Naive thymus-derived CD8-positive, alpha-beta T cell (primary cell): ENCODE measurements at regions not wholly inside any gene's neighbourhood (a gene's known extent, or its start where the extent isn't known, plus 50 kb on each side); places are given as distances from the start of the nearest gene placed in this dataset.

Source experiments
- ATAC-seq, 2 donors: fragments of 150-1000 bp; cut with Tn5 transposase in 1 of 2; sonication (Bioruptor Pico), chemical (Tn5 transposase) in 1 of 2; 1 replicate in 1 of 2; 2 replicates in 1 of 2; pipeline ENCODE4 v1.10.0; 2021; ENCODE audit warnings: mild to moderate bottlenecking in 2 of 2, moderate library complexity in 2 of 2
- POLR2A ChIA-PET: fragments of 350-600 bp; sonication (Branson Sonifier 250); formaldehyde crosslinking; loops from one replicate; lab custom pipeline; 2021; ENCODE audit warnings: antibody characterized with exemption; lab: Charles Lee
- DNase-seq, 10 donors: peaks; one replicate each; pipeline versions ENCODE4 v3.0.0 to v3.0.0-alpha.2; 2020 to 2022
- H3K27ac Mint-ChIP-seq, 10 donors: one replicate each; pipeline ENCODE4 v1.8.0; 2020 to 2022; ENCODE audit warnings: mild to moderate bottlenecking in 10 of 10, mixed read lengths in 10 of 10, moderate library complexity in 4 of 10, inconsistent platforms in 1 of 10
- H3K27me3 Mint-ChIP-seq, 5 donors: one replicate each; pipeline ENCODE4 v1.8.0; 2021 to 2022; ENCODE audit warnings: mixed read lengths in 5 of 5
- H3K36me3 Mint-ChIP-seq, 3 donors: one replicate each; pipeline ENCODE4 v1.8.0; 2020 to 2022; ENCODE audit warnings: mixed read lengths in 3 of 3, mild to moderate bottlenecking in 2 of 3, inconsistent platforms in 1 of 3
- H3K4me1 Mint-ChIP-seq, 4 donors: one replicate each; pipeline ENCODE4 v1.8.0; 2021 to 2022; ENCODE audit warnings: mixed read lengths in 4 of 4
- H3K4me3 Mint-ChIP-seq, 10 donors: one replicate each; pipeline ENCODE4 v1.8.0; 2020 to 2022; ENCODE audit warnings: mild to moderate bottlenecking in 10 of 10, mixed read lengths in 10 of 10, moderate library complexity in 6 of 10, inconsistent platforms in 1 of 10
- H3K9me3 Mint-ChIP-seq, 9 donors: one replicate each; pipeline ENCODE4 v1.8.0; 2020 to 2022; ENCODE audit warnings: mixed read lengths in 9 of 9, mild to moderate bottlenecking in 3 of 9, inconsistent platforms in 1 of 9, moderate library complexity in 1 of 9

- Mint-ChIP-seq H3K4me1 (no peaks in the 10 kb centered on the region), H3K9me3 (peaks cover 0 to 2% (median 0%) of the 10 kb centered on the region in 9 donors), H3K36me3 (peaks cover 4 to 6% (median 6%) of the 10 kb centered on the region in 3 donors), H3K27me3 (no peaks in the 10 kb centered on the region), H3K27ac (no peak overlapping the region), H3K4me3 (no peak overlapping the region)
- DNase-seq = no peak
- no peak for ATAC-seq
- POLR2A ChIA-PET = no interaction called here
Observed at GRCh38 chr16:11459722-11460121, 114.5 kb downstream of the RMI2 start.

GRCh38 chr16:11460820-11461594, 115.7 kb downstream of the RMI2 start:
- POLR2A ChIA-PET = no interaction called here
- Mint-ChIP-seq H3K4me3 (no peak overlapping the region), H3K27me3 (no peaks in the 10 kb centered on the region), H3K27ac (peak overlapping the region in 1 of 10 donors; percentile 41), H3K4me1 (no peaks in the 10 kb centered on the region), H3K9me3 (no peaks in the 10 kb centered on the region), H3K36me3 (peaks cover 0 to 4% (median 2%) of the 10 kb centered on the region in 3 donors)
- DNase-seq (no peak), ATAC-seq (no peak)

- no peak for ATAC-seq
- H3K27me3 Mint-ChIP-seq = no peaks in the 10 kb centered on the region
- POLR2A ChIA-PET = no interaction called here
- peak overlapping the region in 1 of 10 donors; percentile 41 for H3K27ac Mint-ChIP-seq
- H3K4me3 Mint-ChIP-seq = no peak overlapping the region
- H3K36me3 Mint-ChIP-seq = peaks cover 0 to 2% (median 0%) of the 10 kb centered on the region in 3 donors
- no peaks in the 10 kb centered on the region for H3K4me1 Mint-ChIP-seq
- no peaks in the 10 kb centered on the region for H3K9me3 Mint-ChIP-seq
- DNase-seq = no peak
Observed at GRCh38 chr16:11461595-11461990, 116.3 kb downstream of the RMI2 start.

GRCh38 chr16:11462036-11462435, 116.8 kb downstream of the RMI2 start:
- no peaks in the 10 kb centered on the region for H3K27me3 Mint-ChIP-seq
- no peak for ATAC-seq
- peaks cover 0 to 2% (median 0%) of the 10 kb centered on the region in 3 donors for H3K36me3 Mint-ChIP-seq
- no peaks in the 10 kb centered on the region for H3K9me3 Mint-ChIP-seq
- no peaks in the 10 kb centered on the region for H3K4me1 Mint-ChIP-seq
- no peak overlapping the region for H3K27ac Mint-ChIP-seq
- H3K4me3 Mint-ChIP-seq = no peak overlapping the region
- POLR2A ChIA-PET = no interaction called here
- no peak for DNase-seq

GRCh38 chr16:11462861-11463260, 117.6 kb downstream of the RMI2 start:
- no peaks in the 10 kb centered on the region for H3K9me3 Mint-ChIP-seq
- DNase-seq (no peak), ATAC-seq (no peak)
- POLR2A ChIA-PET = no interaction called here
- H3K36me3 Mint-ChIP-seq = peaks cover 0 to 2% (median 0%) of the 10 kb centered on the region in 3 donors
- H3K4me3 Mint-ChIP-seq = no peak overlapping the region
- no peaks in the 10 kb centered on the region for H3K4me1 Mint-ChIP-seq
- H3K27ac Mint-ChIP-seq = peak overlapping the region in 2 of 10 donors; percentile 26 to 49
- no peaks in the 10 kb centered on the region for H3K27me3 Mint-ChIP-seq

- POLR2A ChIA-PET = no interaction called here
- Mint-ChIP-seq H3K9me3 (no peaks in the 10 kb centered on the region), H3K4me3 (no peak overlapping the region), H3K36me3 (peaks cover 0 to 2% (median 0%) of the 10 kb centered on the region in 3 donors), H3K27me3 (no peaks in the 10 kb centered on the region), H3K27ac (no peak overlapping the region), H3K4me1 (no peaks in the 10 kb centered on the region)
- ATAC-seq (no peak), DNase-seq (no peak)
Observed at GRCh38 chr16:11464241-11464640, 119.0 kb downstream of the RMI2 start.

- Mint-ChIP-seq H3K9me3 (no peaks in the 10 kb centered on the region), H3K27ac (peak overlapping the region in 1 of 10 donors; percentile 5), H3K36me3 (peaks cover 0 to 2% (median 0%) of the 10 kb centered on the region in 3 donors), H3K27me3 (no peaks in the 10 kb centered on the region), H3K4me1 (no peaks in the 10 kb centered on the region), H3K4me3 (no peak overlapping the region)
- ATAC-seq (no peak), DNase-seq (no peak)
- POLR2A ChIA-PET = no interaction called here
Observed at GRCh38 chr16:11465675-11466074, 120.4 kb downstream of the RMI2 start.

GRCh38 chr16:11470676-11471415, 115.9 kb downstream of the LITAF start:
- Mint-ChIP-seq H3K4me1 (no peaks in the 10 kb centered on the region), H3K4me3 (no peak overlapping the region), H3K27me3 (no peaks in the 10 kb centered on the region), H3K9me3 (no peaks in the 10 kb centered on the region), H3K36me3 (no peaks in the 10 kb centered on the region), H3K27ac (no peak overlapping the region)
- no peak for ATAC-seq
- DNase-seq = no peak
- POLR2A ChIA-PET = no interaction called here

GRCh38 chr16:11471548-11471947, 115.2 kb downstream of the LITAF start:
- H3K4me1 Mint-ChIP-seq = no peaks in the 10 kb centered on the region
- H3K4me3 Mint-ChIP-seq = no peak overlapping the region
- H3K27me3 Mint-ChIP-seq = no peaks in the 10 kb centered on the region
- DNase-seq = no peak
- ATAC-seq = no peak
- no peaks in the 10 kb centered on the region for H3K9me3 Mint-ChIP-seq
- H3K27ac Mint-ChIP-seq = peak overlapping the region in 1 of 10 donors; percentile 17
- H3K36me3 Mint-ChIP-seq = no peaks in the 10 kb centered on the region
- POLR2A ChIA-PET = no interaction called here

GRCh38 chr16:11472410-11472809, 114.3 kb downstream of the LITAF start:
- no peaks in the 10 kb centered on the region for H3K36me3 Mint-ChIP-seq
- H3K4me3 Mint-ChIP-seq = no peak overlapping the region
- ATAC-seq (no peak), DNase-seq (no peak)
- H3K9me3 Mint-ChIP-seq = no peaks in the 10 kb centered on the region
- POLR2A ChIA-PET = no interaction called here
- H3K27me3 Mint-ChIP-seq = no peaks in the 10 kb centered on the region
- no peak overlapping the region for H3K27ac Mint-ChIP-seq
- no peaks in the 10 kb centered on the region for H3K4me1 Mint-ChIP-seq

GRCh38 chr16:11472851-11473250, 113.9 kb downstream of the LITAF start:
- H3K36me3 Mint-ChIP-seq = no peaks in the 10 kb centered on the region
- no peaks in the 10 kb centered on the region for H3K9me3 Mint-ChIP-seq
- H3K4me3 Mint-ChIP-seq = no peak overlapping the region
- no peaks in the 10 kb centered on the region for H3K27me3 Mint-ChIP-seq
- H3K27ac Mint-ChIP-seq = no peak overlapping the region
- POLR2A ChIA-PET = interaction anchor here (0.7 kb wide), 1 partner anchor 147 kb away, joined by 3 read pairs; no protein-coding TSS in a partner anchor
- no peaks in the 10 kb centered on the region for H3K4me1 Mint-ChIP-seq
- DNase-seq (no peak), ATAC-seq (no peak)

- Mint-ChIP-seq H3K4me3 (no peak overlapping the region), H3K4me1 (no peaks in the 10 kb centered on the region), H3K36me3 (peaks cover 0 to under 1% (median 0%) of the 10 kb centered on the region in 3 donors), H3K9me3 (no peaks in the 10 kb centered on the region), H3K27me3 (no peaks in the 10 kb centered on the region), H3K27ac (no peak overlapping the region)
- no peak for ATAC-seq
- POLR2A ChIA-PET = interaction anchor here (0.7 kb wide), 1 partner anchor 146 kb away, joined by 3 read pairs; no protein-coding TSS in a partner anchor
- DNase-seq = no peak
Observed at GRCh38 chr16:11473728-11474127, 113.0 kb downstream of the LITAF start.

GRCh38 chr16:11474617-11475291, 112.0 kb downstream of the LITAF start:
- Mint-ChIP-seq H3K9me3 (no peaks in the 10 kb centered on the region), H3K36me3 (peaks cover 0 to 6% (median 1%) of the 10 kb centered on the region in 3 donors), H3K27ac (no peak overlapping the region), H3K4me3 (no peak overlapping the region), H3K27me3 (no peaks in the 10 kb centered on the region), H3K4me1 (no peaks in the 10 kb centered on the region)
- no peak for DNase-seq
- POLR2A ChIA-PET = interaction anchor here (0.8 kb wide), 1 partner anchor 219 kb away, joined by 3 read pairs; no protein-coding TSS in a partner anchor
- no peak for ATAC-seq
